ENCODE measurements at regions not wholly inside any gene's neighbourhood (a gene's known extent, or its start where the extent isn't known, plus 50 kb on each side); places are given as distances from the start of the nearest gene placed in this dataset.
"Not testable (repeated sequence)": the region's sequence is repeated elsewhere in the genome, so short reads cannot be mapped to it uniquely, and the experiment has no call there.

- Mint-ChIP-seq H3K27me3 (no peaks in the 10 kb centered on the region), H3K9me3 (no peaks in the 10 kb centered on the region), H3K4me3 (no peak overlapping the region), H3K27ac (no peak overlapping the region), H3K4me1 (no peaks in the 10 kb centered on the region), H3K36me3 (no peaks in the 10 kb centered on the region)
- no peak for DNase-seq
Measured at GRCh38 chr2:128414351-128414750, 95.7 kb upstream of the HS6ST1 start.

GRCh38 chr2:128414946-128415778, 96.5 kb upstream of the HS6ST1 start:
- Mint-ChIP-seq H3K27me3 (no peaks in the 10 kb centered on the region), H3K27ac (no peak overlapping the region), H3K4me3 (no peak overlapping the region), H3K9me3 (peaks cover 4% of the 10 kb centered on the region), H3K4me1 (no peaks in the 10 kb centered on the region), H3K36me3 (no peaks in the 10 kb centered on the region)
- no peak for DNase-seq

DNA sequence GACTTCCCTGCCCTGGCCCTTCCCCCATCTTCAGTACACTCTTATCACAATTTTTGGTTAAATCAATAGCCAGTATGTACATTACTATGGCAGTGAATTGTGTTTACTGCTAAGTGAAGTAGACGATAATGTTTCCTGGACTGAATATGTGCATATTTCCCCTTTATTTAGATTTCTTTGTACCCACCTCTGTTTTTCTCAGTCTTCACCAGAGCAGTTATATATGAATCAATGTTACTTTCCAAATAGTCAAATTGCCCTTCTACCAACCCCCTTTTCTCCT, 97.1 kb upstream of the HS6ST1 start:
- Mint-ChIP-seq H3K4me3 (no peak overlapping the region), H3K9me3 (peaks cover 4% of the 10 kb centered on the region), H3K27me3 (no peaks in the 10 kb centered on the region), H3K4me1 (no peaks in the 10 kb centered on the region), H3K36me3 (no peaks in the 10 kb centered on the region), H3K27ac (no peak overlapping the region)
- no peak for DNase-seq

DNA sequence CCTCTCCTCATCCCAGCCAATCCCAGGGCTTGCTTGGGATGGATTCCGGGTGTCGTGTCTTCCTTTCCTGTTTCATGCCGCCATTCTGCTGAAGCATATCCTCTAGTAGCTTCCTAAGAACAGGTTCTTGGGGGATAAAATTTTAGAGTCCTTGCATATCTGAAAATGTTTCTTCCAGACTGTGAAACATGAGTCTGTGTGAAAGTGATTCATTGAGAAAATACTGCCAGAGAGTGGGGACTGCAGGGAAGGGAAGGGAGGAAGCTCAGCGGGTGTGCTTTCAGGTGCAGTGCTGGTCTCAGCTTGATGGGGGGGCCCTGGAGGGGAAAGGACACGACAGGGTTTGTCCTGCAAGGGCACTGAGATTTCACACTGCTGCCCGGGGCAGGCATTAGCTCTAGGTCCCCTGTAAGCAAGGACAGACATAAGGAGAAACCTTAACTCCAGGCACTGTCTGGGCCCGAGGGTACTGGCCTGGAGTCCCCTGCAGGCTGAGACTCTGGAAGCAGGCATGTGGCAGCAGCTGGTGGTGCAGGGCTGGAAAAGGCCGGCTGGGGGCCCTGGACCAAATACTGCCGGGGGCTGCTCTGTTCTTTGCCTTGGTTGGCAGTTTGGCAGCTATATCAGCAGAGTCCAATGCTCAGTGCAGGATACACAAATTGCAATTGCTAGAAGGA, 97.6 kb upstream of the HS6ST1 start:
- Mint-ChIP-seq H3K4me1 (no peaks in the 10 kb centered on the region), H3K9me3 (peaks cover 4% of the 10 kb centered on the region), H3K4me3 (no peak overlapping the region), H3K36me3 (no peaks in the 10 kb centered on the region), H3K27ac (no peak overlapping the region), H3K27me3 (peaks cover 1% of the 10 kb centered on the region)
- no peak for DNase-seq

GRCh38 chr2:128416806-128417205, 98.1 kb upstream of the HS6ST1 start:
- Mint-ChIP-seq H3K4me1 (no peaks in the 10 kb centered on the region), H3K9me3 (peaks cover 4% of the 10 kb centered on the region), H3K4me3 (no peak overlapping the region), H3K27ac (no peak overlapping the region), H3K27me3 (peaks cover 4% of the 10 kb centered on the region), H3K36me3 (no peaks in the 10 kb centered on the region)
- no peak for DNase-seq

GRCh38 chr2:128417264-128417663, 98.6 kb upstream of the HS6ST1 start:
- H3K27ac Mint-ChIP-seq, DNase-seq, H3K27me3 Mint-ChIP-seq, H3K9me3 Mint-ChIP-seq, H3K36me3 Mint-ChIP-seq, H3K4me1 Mint-ChIP-seq, H3K4me3 Mint-ChIP-seq: not testable (repeated sequence)

DNA sequence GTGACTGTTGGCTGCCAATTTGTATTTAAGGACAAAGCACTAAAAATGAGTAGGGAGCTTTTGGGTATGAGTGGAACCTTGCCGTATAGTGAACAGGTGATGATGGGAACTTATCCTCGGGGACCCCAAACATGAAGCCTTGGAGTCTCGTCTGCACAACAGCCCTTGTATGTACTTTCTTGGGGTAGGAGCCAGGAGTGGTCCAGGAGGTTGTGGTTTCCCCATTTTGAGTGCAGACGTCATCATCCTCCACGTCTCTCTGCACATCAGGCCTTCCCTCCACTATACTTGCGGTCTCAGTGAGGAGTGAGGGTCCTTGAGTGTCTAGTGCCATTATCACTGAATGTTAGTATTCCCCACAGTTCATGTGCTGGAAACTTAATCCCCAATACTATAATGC, 101.5 kb upstream of the HS6ST1 start:
- Mint-ChIP-seq H3K36me3 (no peaks in the 10 kb centered on the region), H3K4me3 (no peak overlapping the region), H3K27ac (no peak overlapping the region), H3K4me1 (no peaks in the 10 kb centered on the region), H3K27me3 (peaks cover 4% of the 10 kb centered on the region), H3K9me3 (peaks cover 4% of the 10 kb centered on the region)
- no peak for DNase-seq

GRCh38 chr2:128420776-128421175, 102.1 kb upstream of the HS6ST1 start:
- Mint-ChIP-seq H3K36me3 (no peaks in the 10 kb centered on the region), H3K27ac (no peak overlapping the region), H3K9me3 (peaks cover 4% of the 10 kb centered on the region), H3K4me1 (no peaks in the 10 kb centered on the region), H3K4me3 (no peak overlapping the region), H3K27me3 (peaks cover 4% of the 10 kb centered on the region)
- no peak for DNase-seq

GRCh38 chr2:128421286-128421685, 102.6 kb upstream of the HS6ST1 start:
- no peak for DNase-seq
- Mint-ChIP-seq H3K4me3 (no peak overlapping the region), H3K36me3 (no peaks in the 10 kb centered on the region)

GRCh38 chr2:128421861-128422311, 103.2 kb upstream of the HS6ST1 start:
- no peaks in the 10 kb centered on the region for H3K36me3 Mint-ChIP-seq
- H3K4me1 Mint-ChIP-seq, result no peaks in the 10 kb centered on the region
- peaks cover 4% of the 10 kb centered on the region for H3K27me3 Mint-ChIP-seq
- no peak for DNase-seq
- no peak overlapping the region for H3K4me3 Mint-ChIP-seq
- H3K9me3 Mint-ChIP-seq, result peaks cover 4% of the 10 kb centered on the region
- H3K27ac Mint-ChIP-seq, result no peak overlapping the region

More at GRCh38 chr2:128421286-128421685, 102.6 kb upstream of the HS6ST1 start:
- Mint-ChIP-seq H3K4me1 (no peaks in the 10 kb centered on the region), H3K27ac (no peak overlapping the region), H3K9me3 (peaks cover 4% of the 10 kb centered on the region), H3K27me3 (peaks cover 4% of the 10 kb centered on the region)

DNA sequence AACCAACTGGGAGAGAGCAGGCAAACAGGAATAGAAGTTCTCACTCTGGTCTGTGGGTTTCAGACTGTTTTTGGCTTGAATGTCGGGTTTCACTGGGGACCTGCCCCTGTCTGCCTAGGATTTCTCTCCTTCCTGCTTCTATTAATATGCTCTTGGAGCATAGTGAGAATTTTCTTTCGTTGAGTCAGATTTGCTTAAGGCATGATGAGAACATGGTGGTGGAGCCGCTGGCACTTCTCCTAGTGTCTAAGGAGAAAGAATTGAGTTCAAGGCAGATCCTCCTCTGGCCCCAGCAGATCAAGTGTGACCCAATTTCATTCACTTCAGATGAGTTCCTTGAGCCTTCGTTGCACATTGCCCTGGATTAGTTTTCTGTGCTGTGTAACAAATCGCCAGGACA, 103.9 kb upstream of the HS6ST1 start:
- no peak for DNase-seq
- H3K27ac Mint-ChIP-seq, result no peak overlapping the region
- H3K4me1 Mint-ChIP-seq, result no peaks in the 10 kb centered on the region
- peaks cover 4% of the 10 kb centered on the region for H3K9me3 Mint-ChIP-seq
- H3K27me3 Mint-ChIP-seq, result peaks cover 4% of the 10 kb centered on the region
- no peak overlapping the region for H3K4me3 Mint-ChIP-seq
- H3K36me3 Mint-ChIP-seq, result no peaks in the 10 kb centered on the region

GRCh38 chr2:128423788-128424165, 105.1 kb upstream of the HS6ST1 start:
- Mint-ChIP-seq H3K27ac (no peak overlapping the region), H3K4me3 (no peak overlapping the region), H3K36me3 (no peaks in the 10 kb centered on the region), H3K27me3 (peaks cover 6% of the 10 kb centered on the region), H3K4me1 (no peaks in the 10 kb centered on the region), H3K9me3 (peaks cover 4% of the 10 kb centered on the region)
- DNase-seq, result no peak

GRCh38 chr2:128424406-128425171, 105.9 kb upstream of the HS6ST1 start:
- Mint-ChIP-seq H3K27ac (no peak overlapping the region), H3K36me3 (no peaks in the 10 kb centered on the region), H3K4me1 (no peaks in the 10 kb centered on the region), H3K9me3 (peaks cover 6% of the 10 kb centered on the region), H3K4me3 (no peak overlapping the region), H3K27me3 (peaks cover 14% of the 10 kb centered on the region)
- no peak for DNase-seq

DNA sequence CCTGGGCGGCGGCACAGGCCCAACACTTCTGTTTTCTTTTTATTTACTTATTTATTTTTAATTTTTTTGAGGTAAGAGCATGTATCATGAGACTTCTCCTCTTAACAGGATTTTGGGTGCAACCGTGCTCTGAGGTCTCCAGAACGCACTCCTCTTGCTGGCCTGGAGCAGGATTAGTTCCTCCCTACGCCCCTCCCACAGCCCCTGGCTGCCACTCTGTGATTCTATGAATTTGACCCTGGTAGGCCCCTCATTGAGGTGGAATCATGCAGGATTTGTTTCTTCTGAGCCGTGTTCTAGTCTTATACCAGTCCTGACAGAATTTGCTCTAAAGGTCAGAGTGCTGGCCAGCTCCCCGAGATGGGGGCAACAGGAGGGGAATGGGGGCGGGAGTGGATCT, 106.5 kb upstream of the HS6ST1 start:
- no peak for DNase-seq
- Mint-ChIP-seq H3K27me3 (peaks cover 20% of the 10 kb centered on the region), H3K9me3 (peaks cover 5% of the 10 kb centered on the region), H3K4me1 (no peaks in the 10 kb centered on the region), H3K36me3 (no peaks in the 10 kb centered on the region), H3K27ac (no peak overlapping the region), H3K4me3 (no peak overlapping the region)

DNA sequence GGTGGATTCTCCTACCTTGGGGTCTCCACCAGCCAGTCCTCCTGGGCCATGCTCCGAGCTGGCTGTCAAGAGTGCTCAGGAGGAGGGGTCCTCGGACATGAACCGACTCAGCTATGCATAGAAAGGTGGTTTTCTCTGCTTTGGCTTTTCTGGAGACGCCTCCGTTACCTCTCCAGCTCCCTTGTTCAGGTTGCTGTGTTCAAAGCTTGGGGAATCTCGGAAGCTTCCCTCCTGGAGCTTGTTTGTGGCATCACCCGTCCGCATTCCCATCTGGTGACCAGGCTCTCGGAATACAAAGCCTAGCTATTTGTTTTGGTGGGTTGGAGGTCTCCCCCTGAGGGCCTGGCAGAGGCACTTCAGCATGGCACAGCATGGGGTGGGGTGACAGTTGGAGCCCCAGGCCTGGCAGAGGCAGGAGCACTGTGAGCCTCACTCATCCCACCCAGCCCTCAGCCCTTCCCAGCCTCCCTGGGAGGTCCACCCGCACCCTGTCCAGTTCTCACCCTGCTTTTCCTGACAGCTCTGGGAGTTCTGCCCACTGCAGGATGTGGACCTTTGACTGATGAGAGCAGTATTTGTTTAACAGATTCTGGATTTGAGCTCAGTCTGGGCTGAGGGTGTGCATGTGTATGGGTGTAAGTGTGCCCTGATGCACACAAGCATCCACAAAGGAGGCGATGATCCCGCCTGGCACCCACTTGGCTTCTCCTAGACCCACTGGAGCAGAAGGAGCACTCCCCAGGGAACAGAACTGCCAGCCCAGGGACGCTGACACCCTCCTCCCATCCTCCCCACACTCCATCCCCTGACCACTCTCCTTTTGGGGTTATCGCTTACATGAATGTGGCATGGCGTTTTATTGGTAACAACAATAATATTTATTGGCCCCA, 107.3 kb upstream of the HS6ST1 start:
- peaks cover 25% of the 10 kb centered on the region for H3K27me3 Mint-ChIP-seq
- H3K9me3 Mint-ChIP-seq, result peaks cover 8% of the 10 kb centered on the region
- no peaks in the 10 kb centered on the region for H3K36me3 Mint-ChIP-seq
- no peaks in the 10 kb centered on the region for H3K4me1 Mint-ChIP-seq
- no peak overlapping the region for H3K4me3 Mint-ChIP-seq
- H3K27ac Mint-ChIP-seq, result no peak overlapping the region
- DNase-seq, result no peak

All from activated naive CD8-positive, alpha-beta T cell treated with anti-CD3 and anti-CD28 coated beads for 36 hours (primary cell).